GM12872 (cell line): ENCODE measurements at regions not wholly inside any gene's neighbourhood (a gene's known extent, or its start where the extent isn't known, plus 50 kb on each side); places are given as distances from the start of the nearest gene placed in this dataset.

Experiments
- TF ChIP-seq, protein P1 (sequence below): IDR thresholded peaks from 3 replicates; pipeline ENCODE4 v1.5.1; 2011; ENCODE audit warnings: low read depth, mild to moderate bottlenecking, low read length, moderate library complexity; ENCODE audit not compliant: insufficient read depth

DNA sequence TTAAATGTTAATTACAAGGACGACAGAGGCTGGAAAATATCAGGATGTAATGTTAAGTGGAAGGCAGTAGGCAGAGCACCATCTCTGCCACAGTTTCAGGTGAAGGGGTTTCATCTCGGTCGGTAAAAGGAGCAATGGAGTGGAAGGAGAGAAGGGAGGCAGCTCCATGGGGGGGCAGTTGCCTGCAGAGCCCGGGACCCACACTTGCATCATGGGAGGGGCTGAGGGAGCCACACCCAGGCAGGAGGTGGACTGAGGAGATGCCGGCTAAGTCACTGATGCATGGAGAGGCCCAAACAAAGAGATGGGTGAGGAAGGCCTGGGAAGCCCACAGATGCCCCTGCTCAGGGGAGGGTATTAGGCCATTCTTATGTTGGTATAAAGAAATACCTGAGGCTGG is 1470.9 kb downstream of the BRD1 start:
- TF ChIP-seq, protein P1, sequence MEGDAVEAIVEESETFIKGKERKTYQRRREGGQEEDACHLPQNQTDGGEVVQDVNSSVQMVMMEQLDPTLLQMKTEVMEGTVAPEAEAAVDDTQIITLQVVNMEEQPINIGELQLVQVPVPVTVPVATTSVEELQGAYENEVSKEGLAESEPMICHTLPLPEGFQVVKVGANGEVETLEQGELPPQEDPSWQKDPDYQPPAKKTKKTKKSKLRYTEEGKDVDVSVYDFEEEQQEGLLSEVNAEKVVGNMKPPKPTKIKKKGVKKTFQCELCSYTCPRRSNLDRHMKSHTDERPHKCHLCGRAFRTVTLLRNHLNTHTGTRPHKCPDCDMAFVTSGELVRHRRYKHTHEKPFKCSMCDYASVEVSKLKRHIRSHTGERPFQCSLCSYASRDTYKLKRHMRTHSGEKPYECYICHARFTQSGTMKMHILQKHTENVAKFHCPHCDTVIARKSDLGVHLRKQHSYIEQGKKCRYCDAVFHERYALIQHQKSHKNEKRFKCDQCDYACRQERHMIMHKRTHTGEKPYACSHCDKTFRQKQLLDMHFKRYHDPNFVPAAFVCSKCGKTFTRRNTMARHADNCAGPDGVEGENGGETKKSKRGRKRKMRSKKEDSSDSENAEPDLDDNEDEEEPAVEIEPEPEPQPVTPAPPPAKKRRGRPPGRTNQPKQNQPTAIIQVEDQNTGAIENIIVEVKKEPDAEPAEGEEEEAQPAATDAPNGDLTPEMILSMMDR = no peak

DNA sequence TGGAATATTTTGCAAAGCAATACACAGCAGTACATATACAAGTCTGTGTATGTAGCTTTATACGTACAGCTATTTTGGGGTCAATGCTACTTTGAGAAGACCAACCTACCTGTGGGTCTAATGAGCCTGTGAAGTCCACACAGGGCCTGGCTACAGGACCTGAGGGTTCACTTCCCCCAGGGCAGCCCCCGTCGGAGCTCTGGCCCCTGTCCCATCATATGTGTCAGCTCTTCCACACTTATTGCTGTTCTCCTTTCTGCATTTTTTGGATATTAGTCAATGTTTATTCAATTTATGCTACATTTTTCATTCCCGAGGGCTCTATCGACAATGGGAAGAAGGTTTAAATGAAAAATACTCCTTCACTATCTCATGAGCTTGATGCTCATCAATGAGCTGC is 1473.6 kb downstream of the BRD1 start:
- TF ChIP-seq, protein P1 = no peak

DNA sequence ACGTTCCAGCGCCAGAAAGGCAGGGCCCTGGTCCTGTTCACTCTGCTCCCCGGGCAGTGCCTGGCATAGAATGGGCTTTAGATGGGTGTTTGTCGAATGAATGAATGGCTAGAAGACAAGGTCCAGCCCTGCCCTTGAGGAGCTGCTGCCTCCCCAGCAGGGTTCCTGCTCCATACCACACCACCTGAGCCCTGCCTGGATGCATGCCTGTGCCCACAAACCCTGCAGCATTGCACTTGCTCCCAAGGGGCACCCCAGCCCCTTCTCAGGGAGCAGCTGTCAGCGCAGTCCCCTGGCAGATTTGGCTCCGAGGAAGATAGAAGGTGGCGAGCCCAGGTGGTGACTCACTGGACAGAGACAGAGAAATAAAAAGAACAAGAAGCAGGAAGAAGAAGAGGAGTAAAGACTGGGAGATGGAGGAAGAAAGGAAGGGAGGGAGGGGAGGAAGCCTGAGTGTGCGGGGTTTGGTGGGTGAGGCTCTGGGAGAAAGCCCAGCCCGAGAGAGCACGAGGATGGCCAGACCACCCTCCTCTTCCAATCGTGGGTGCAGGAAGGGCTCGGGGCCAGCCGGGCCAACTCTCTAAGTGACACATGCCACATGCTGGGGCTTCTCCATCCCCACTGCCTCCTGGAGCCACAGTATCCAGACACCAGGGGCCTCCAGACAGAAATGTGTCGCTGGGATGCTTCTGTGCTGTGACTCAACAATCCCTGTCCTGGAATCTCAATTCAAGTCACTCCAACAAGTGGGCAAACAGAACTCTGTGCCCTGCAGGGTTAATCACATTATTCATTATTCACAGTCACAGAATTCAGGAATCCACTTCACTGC is 1474.3 kb downstream of the BRD1 start:
- TF ChIP-seq, protein P1 = no peak

DNA sequence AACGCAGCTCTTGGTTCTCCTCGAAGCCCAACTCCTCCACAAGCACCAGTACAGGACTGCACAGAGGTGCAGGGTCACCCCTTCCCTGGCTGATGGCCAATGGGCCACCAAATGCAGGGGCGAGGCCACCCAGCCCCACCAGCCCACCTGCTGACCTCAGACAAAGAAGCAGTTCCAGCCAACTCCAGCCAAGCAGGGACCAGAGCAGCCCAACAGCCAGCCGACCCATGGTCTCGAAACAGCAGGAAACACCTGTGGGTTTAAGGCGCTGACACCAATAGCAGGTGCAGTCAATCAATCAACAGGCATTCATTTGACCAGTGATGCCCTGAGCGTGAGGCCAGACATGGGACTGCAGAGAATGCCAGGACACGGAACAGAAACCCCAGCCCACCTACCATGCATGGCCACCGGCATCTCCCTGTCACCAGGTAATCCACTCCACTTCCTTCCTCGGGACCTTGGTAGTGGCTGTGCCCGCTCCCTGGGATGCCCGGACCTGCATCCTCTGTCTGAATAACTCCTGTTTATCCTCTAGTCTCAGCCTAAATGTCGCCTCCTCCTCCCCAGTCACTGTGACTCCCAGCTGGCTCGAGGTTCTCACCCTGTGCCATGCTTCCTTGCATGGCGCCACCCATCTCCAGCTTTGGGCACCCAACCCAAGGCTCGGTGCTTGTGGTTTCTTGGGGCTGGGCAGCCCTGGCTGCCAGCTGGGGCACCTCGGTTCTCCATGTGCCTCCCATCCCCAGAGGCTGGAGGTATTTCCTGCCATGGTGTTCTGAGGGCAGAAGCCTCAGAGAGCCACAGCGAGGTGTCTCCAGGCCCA is 1475.4 kb downstream of the BRD1 start:
- TF ChIP-seq, protein P1 = no peak

DNA sequence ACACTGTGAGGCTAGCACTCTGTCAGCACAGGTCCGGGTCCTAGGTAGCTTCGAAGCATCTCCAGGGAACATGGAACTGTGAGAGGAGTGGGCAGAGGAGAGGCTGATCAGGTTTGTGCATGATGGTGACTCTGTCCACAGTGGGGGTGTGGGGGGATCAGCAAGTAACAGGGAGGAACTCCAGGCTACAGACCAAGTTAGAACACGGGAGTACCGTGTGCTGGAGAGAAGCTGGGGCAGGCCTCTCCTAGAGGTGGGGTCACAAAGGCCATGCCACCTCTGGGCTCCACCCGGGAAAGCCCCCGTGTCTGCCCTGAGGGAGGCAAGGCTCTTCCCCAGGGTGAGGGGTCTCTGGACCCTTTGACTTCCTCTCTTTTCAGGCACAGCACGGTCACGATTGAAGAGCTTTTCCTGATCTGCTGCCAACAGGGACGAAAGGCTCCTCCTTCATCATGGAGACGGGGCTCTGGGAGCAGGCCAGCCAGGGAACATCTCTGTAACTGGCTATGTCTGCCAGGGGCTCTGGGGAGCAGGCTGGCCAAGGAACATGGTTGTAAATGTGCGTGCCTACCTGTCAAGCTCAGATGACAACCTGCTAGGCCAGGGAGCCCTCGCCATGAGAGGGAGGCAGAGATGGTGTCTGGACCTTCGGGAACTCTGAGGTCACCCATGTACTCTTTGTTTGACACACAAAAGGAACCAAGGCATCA is 1476.1 kb downstream of the BRD1 start:
- TF ChIP-seq, protein P1 = no peak

DNA sequence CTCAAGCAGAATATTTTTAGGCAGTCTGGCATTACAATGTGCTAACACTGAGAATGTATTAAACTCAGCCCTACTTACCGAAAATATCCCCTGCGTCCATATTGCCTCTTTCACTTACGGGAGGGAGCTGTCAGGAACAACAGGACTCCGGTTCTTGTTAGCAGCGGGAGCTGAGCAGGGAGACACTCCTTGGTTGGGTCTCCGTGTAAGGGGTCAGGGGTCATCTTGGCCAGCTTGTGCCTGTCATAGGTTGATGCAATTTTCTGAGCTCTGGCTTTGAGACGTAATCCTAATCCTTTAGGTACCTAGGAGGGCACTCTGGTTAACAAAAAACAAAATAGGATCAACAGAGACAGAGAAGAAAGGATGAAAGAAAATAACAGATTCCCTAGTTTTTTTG is 1477.2 kb downstream of the BRD1 start:
- TF ChIP-seq, protein P1 = no peak

DNA sequence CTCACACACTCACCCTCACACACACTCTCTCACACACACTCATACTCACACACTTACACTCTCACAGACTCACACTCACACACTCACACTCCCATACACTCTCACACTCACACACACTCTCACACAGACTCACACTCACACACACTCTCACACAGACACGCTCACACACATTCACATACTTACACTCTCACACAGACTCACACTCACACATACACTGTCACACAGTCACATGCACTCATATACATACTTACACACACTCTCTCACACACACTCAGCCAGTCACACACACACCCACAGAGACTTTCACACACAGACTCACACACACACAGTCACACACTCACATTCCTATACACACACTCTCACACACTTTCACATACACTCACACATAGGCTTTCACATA is 1478.8 kb downstream of the BRD1 start:
- TF ChIP-seq, protein P1 = no peak
